K562 (cell line): ENCODE measurements at regions not wholly inside any gene's neighbourhood (a gene's known extent, or its start where the extent isn't known, plus 50 kb on each side); places are given as distances from the start of the nearest gene placed in this dataset.

ENCODE experiments used
- ATAC-seq: fragments of 200-7000 bp; cut with Tn5 transposase; 3 replicates; pipeline ENCODE4 v1.9.1; 2020; ENCODE audit warnings: moderate library complexity
- BruUV-seq: library from RNA; stranded (reverse); fragments of 400-500 nt; replicated peaks from 2 replicates; lab custom pipeline; 2021; lab: Mats Ljungman, UMichigan
- CTCF ChIA-PET: fragments of 300-600 bp; formaldehyde crosslinking; extraction: SDS; loops from one replicate; lab custom pipeline; 2021; ENCODE audit warnings: low intra/inter-chr PET ratio; lab: Yijun Ruan, JAX
- POLR2A ChIA-PET: fragments of 300-600, 350-650 bp; sonication (Branson Sonifier 250); formaldehyde crosslinking; extraction: SDS; loops from one replicate; lab custom pipeline; 2021; ENCODE audit warnings: antibody characterized with exemption, inconsistent platforms; lab: Yijun Ruan, JAX
- DNase-seq, 4 experiments: peaks; one replicate each; pipeline versions ENCODE4 v3.0.0 to v3.0.0-alpha.2; 2011 to 2018; ENCODE audit warnings: low spot score in 3 of 4, mixed read lengths in 3 of 4; ENCODE audit errors: extremely low read depth in 1 of 4
- FAIRE-seq: peaks from 2 replicates; lab custom pipeline; 2011; peaks lifted over from hg19 to GRCh38; lab: Jason Lieb, UNC
- H2AFZ ChIP-seq: 2 replicates; pipeline ENCODE4 v1.6.0; 2011; ENCODE audit warnings: low read depth, low read length, control low read depth, inconsistent platforms
- H3K27ac ChIP-seq: fragments of 200-600 bp; 3 replicates; pipeline ENCODE4 v1.8.0; 2011; ENCODE audit warnings: low read depth, mild to moderate bottlenecking, control low read depth, inconsistent platforms, low read length, moderate library complexity, mixed read lengths; ENCODE audit errors: extremely low read depth
- H3K27me3 ChIP-seq, 2 experiments: fragments of 300-600 bp in 1 of 2; 2 replicates in 1 of 2; 3 replicates in 1 of 2; pipeline versions ENCODE4 v1.6.0 to v1.8.0; 2011; ENCODE audit warnings: inconsistent platforms in 2 of 2, low read length in 2 of 2, mild to moderate bottlenecking in 1 of 2, mixed read lengths in 1 of 2, moderate library complexity in 1 of 2; ENCODE audit not compliant: control insufficient read depth in 2 of 2, insufficient read depth in 2 of 2
- H3K36me3 ChIP-seq: fragments of 300-600 bp; 3 replicates; pipeline ENCODE4 v1.8.0; 2011; ENCODE audit warnings: mild to moderate bottlenecking, low read length, inconsistent platforms; ENCODE audit not compliant: control insufficient read depth, insufficient read depth
- H3K4me1 ChIP-seq, 2 experiments: fragments of 200-600 bp in 1 of 2; replicated peaks in 1 of 2; 2 replicates in 1 of 2; 3 replicates in 1 of 2; pipeline versions ENCODE4 v1.5.1 to v1.8.0; 2011; ENCODE audit warnings: inconsistent platforms in 2 of 2, low read length in 2 of 2, mild to moderate bottlenecking in 1 of 2, mixed read lengths in 1 of 2, moderate library complexity in 1 of 2; ENCODE audit not compliant: control insufficient read depth in 2 of 2, insufficient read depth in 2 of 2
- H3K4me2 ChIP-seq: 2 replicates; pipeline ENCODE4 v1.6.1; 2011; ENCODE audit warnings: low read length, control low read depth, inconsistent platforms, mixed read lengths; ENCODE audit not compliant: insufficient read depth
- H3K4me3 ChIP-seq: fragments of 200-600 bp; sonication (generic), shearing (Covaris generic); 2 replicates; pipeline ENCODE4 v1.5.1; 2016; ENCODE audit warnings: control low read depth, inconsistent platforms
- H3K79me2 ChIP-seq: fragments of 200-600 bp; 3 replicates; pipeline ENCODE4 v1.8.0; 2011; ENCODE audit warnings: low read length, inconsistent platforms; ENCODE audit not compliant: control insufficient read depth, insufficient read depth
- H3K9ac ChIP-seq, 2 experiments: 2 replicates each; pipeline versions ENCODE4 v1.6.0 to v1.6.1; 2011; ENCODE audit warnings: low read depth in 2 of 2, low read length in 2 of 2, control low read depth in 1 of 2, inconsistent platforms in 1 of 2, mild to moderate bottlenecking in 1 of 2, mixed read lengths in 1 of 2; ENCODE audit not compliant: insufficient read depth in 1 of 2
- H3K9me1 ChIP-seq: one replicate; pipeline ENCODE4 v1.6.0; 2011; ENCODE audit warnings: inconsistent platforms, mild to moderate bottlenecking, low read length, moderate library complexity; ENCODE audit not compliant: control insufficient read depth, insufficient read depth
- H3K9me3 ChIP-seq: replicated peaks from 2 replicates; pipeline ENCODE4 v1.5.1; 2011; ENCODE audit warnings: low read depth, low read length, inconsistent platforms; ENCODE audit not compliant: control insufficient read depth, insufficient read depth
- H4K20me1 ChIP-seq: replicated peaks from 2 replicates; pipeline ENCODE4 v1.6.1; 2011; ENCODE audit warnings: low read length, inconsistent platforms, mixed read lengths; ENCODE audit not compliant: control insufficient read depth, insufficient read depth
- ID3 ChIP-seq, 2 experiments: fragments of 250-450 bp in 1 of 2; fragments of 450-650 bp in 1 of 2; sonication (Bioruptor Pico) in 1 of 2; IDR thresholded peaks; 2 replicates each; pipeline versions ENCODE4 v1.6.1 to v1.8.0; 2016 to 2021; ENCODE audit warnings: mild to moderate bottlenecking in 2 of 2, moderate library complexity in 2 of 2, missing compliant biosample characterization in 1 of 2, missing genetic modification characterization in 1 of 2
- LARP7 ChIP-seq: fragments of 450-650 bp; IDR thresholded peaks from 2 replicates; pipeline ENCODE4 v1.6.1; 2016
- MYBL2 ChIP-seq, 2 experiments: fragments of 450-650 bp in 1 of 2; sonication (generic) in 1 of 2; formaldehyde crosslinking in 1 of 2; IDR thresholded peaks; 2 replicates each; pipeline versions ENCODE4 v1.6.1 to v1.8.1; 2017 to 2022; ENCODE audit warnings: borderline replicate concordance in 1 of 2, inconsistent platforms in 1 of 2, low read depth in 1 of 2, mild to moderate bottlenecking in 1 of 2, missing genetic modification reagents in 1 of 2, moderate library complexity in 1 of 2
- NCOA1 ChIP-seq: fragments of 450-650 bp; IDR thresholded peaks from 2 replicates; pipeline ENCODE4 v1.6.1; 2016; ENCODE audit warnings: low read depth
- SREBF2 ChIP-seq: sonication (generic); formaldehyde crosslinking; IDR thresholded peaks from 2 replicates; pipeline ENCODE4 v1.4.0; 2020; ENCODE audit warnings: mild to moderate bottlenecking, missing genetic modification reagents
- XRCC5 ChIP-seq: fragments of 200-400 bp; formaldehyde crosslinking; IDR thresholded peaks from 2 replicates; pipeline ENCODE4 v1.6.1; 2017; ENCODE audit warnings: low read depth, mild to moderate bottlenecking, low read length
- ZEB2 ChIP-seq: fragments of 450-650 bp; IDR thresholded peaks from 2 replicates; pipeline ENCODE4 v1.6.1; 2016
- ZNF589 ChIP-seq: fragments of 200-800 bp; sonication (Bioruptor generic); IDR thresholded peaks from 2 replicates; pipeline ENCODE4 v1.6.1; 2016; ENCODE audit warnings: low read depth, missing genetic modification characterization, missing compliant biosample characterization
- WGBS: fragments of 100-300 bp; shearing (Covaris generic); methylation state at CpG from one replicate; pipeline ENCODE4 v1.1.6; 2016; ENCODE audit warnings: low coverage, mixed read lengths; ENCODE audit not compliant: insufficient coverage; ENCODE audit errors: missing lambda C conversion rate; 5-methylcytosine and 5-hydroxymethylcytosine counted together
- in situ Hi-C: fragments of 300-500 bp; cut with MboI; formaldehyde crosslinking; loops from 4 replicates; pipeline ENCODE4 v1.15.0; 2018; ENCODE audit warnings: inconsistent platforms, mixed read lengths
- intact Hi-C: fragments of 100-400 bp; cut with micrococcal nuclease; formaldehyde crosslinking; loops from 2 replicates; pipeline ENCODE4 v1.14.2; 2022
- TF ChIP-seq, protein P1 (sequence below): fragments of 250-450 bp; sonication (Bioruptor Pico); IDR thresholded peaks from 2 replicates; pipeline ENCODE4 v1.4.0; 2020; ENCODE audit warnings: borderline replicate concordance
- TF ChIP-seq, protein P2 (sequence below): fragments of 200-800 bp; sonication (Bioruptor generic); IDR thresholded peaks from 2 replicates; pipeline ENCODE4 v1.6.1; 2017; ENCODE audit warnings: missing genetic modification characterization, missing compliant biosample characterization

GRCh38 chr10:127678091-127678490, 58.9 kb upstream of the FOXI2 start:
- Histone ChIP-seq H2AFZ (no peak overlapping the region), H3K9me1 (no peaks in the 10 kb centered on the region), H3K9ac (no peak overlapping the region), H3K27ac (no peak overlapping the region)
- ATAC-seq: no peak
- 1% methylated on average over 8 of the region's 8 CpGs for WGBS
- no peak for TF ChIP-seq NCOA1
- TF ChIP-seq, protein P1, sequence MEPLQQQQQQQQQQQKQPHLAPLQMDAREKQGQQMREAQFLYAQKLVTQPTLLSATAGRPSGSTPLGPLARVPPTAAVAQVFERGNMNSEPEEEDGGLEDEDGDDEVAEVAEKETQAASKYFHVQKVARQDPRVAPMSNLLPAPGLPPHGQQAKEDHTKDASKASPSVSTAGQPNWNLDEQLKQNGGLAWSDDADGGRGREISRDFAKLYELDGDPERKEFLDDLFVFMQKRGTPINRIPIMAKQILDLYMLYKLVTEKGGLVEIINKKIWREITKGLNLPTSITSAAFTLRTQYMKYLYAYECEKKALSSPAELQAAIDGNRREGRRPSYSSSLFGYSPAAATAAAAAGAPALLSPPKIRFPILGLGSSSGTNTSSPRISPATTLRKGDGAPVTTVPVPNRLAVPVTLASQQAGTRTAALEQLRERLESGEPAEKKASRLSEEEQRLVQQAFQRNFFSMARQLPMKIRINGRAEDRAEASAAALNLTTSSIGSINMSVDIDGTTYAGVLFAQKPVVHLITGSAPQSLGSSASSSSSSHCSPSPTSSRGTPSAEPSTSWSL (CRISPR knock-in tag): no peak
- no peak for TF ChIP-seq LARP7
- no peak for TF ChIP-seq ZEB2
- TF ChIP-seq, all 486 proteins: peak for 0
- no peak for DNase-seq
- Histone ChIP-seq H3K79me2 (no peaks in the 10 kb centered on the region), H3K27me3 (no peaks in the 10 kb centered on the region), H3K4me1 (no peaks in the 10 kb centered on the region), H3K4me3 (no peak overlapping the region), H4K20me1 (no peaks in the 10 kb centered on the region), H3K9me3 (no peaks in the 10 kb centered on the region), H3K36me3 (no peaks in the 10 kb centered on the region), H3K4me2 (no peak overlapping the region)
- intact Hi-C loops: no loop called here
- in situ Hi-C loops: no loop called here
- ChIA-PET CTCF (no interaction called here), POLR2A (no interaction called here)
- no peak for FAIRE-seq
- no TSS peak for BruUV-seq

- in situ Hi-C loops: no loop called here
- no peaks in the 10 kb centered on the region for H3K27me3 ChIP-seq
- no peak for DNase-seq
- no peak overlapping the region for H3K9ac ChIP-seq
- H3K9me3 ChIP-seq: no peaks in the 10 kb centered on the region
- H3K36me3 ChIP-seq: no peaks in the 10 kb centered on the region
- TF ChIP-seq XRCC5 (no peak), SREBF2 (CRISPR knock-in tag) (no peak), ZNF589 (no peak), MYBL2 (IDR thresholded peaks at IDR 0.05; ENCODE audit: low read depth) (no peak), MYBL2 (CRISPR knock-in tag; IDR thresholded peaks at IDR 0.05; ENCODE audit: borderline replicate concordance) (no peak), ID3 (CRISPR knock-in tag; IDR thresholded peaks at IDR 0.05) (no peak), ID3 (tag; IDR thresholded peaks at IDR 0.05) (no peak)
- TF ChIP-seq, protein P2, sequence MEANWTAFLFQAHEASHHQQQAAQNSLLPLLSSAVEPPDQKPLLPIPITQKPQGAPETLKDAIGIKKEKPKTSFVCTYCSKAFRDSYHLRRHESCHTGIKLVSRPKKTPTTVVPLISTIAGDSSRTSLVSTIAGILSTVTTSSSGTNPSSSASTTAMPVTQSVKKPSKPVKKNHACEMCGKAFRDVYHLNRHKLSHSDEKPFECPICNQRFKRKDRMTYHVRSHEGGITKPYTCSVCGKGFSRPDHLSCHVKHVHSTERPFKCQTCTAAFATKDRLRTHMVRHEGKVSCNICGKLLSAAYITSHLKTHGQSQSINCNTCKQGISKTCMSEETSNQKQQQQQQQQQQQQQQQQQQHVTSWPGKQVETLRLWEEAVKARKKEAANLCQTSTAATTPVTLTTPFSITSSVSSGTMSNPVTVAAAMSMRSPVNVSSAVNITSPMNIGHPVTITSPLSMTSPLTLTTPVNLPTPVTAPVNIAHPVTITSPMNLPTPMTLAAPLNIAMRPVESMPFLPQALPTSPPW: no peak
- TF ChIP-seq, all 486 proteins: peak for 0
- H3K9me1 ChIP-seq: no peaks in the 10 kb centered on the region
- ATAC-seq (no peak), FAIRE-seq (no peak)
- no peak overlapping the region for H3K27ac ChIP-seq
- POLR2A ChIA-PET: no interaction called here
- intact Hi-C loops: no loop called here
- H3K4me3 ChIP-seq: no peak overlapping the region
- H3K4me1 ChIP-seq: no peaks in the 10 kb centered on the region
- 4% methylated on average over 3 of the region's 3 CpGs for WGBS
- no peak overlapping the region for H2AFZ ChIP-seq
- no peak overlapping the region for H3K4me2 ChIP-seq
- no TSS peak for BruUV-seq
- CTCF ChIA-PET: no interaction called here
- H4K20me1 ChIP-seq: no peaks in the 10 kb centered on the region
- no peaks in the 10 kb centered on the region for H3K79me2 ChIP-seq
Measured at GRCh38 chr10:127679642-127680255, 57.2 kb upstream of the FOXI2 start.
